KMS-11 (cell line): ENCODE measurements at regions not wholly inside any gene's neighbourhood (a gene's known extent, or its start where the extent isn't known, plus 50 kb on each side); places are given as distances from the start of the nearest gene placed in this dataset.

Experiments used
- H2AFZ ChIP-seq: fragments of 200-600 bp; sonication (generic); 2 replicates; pipeline ENCODE4 v1.6.1; 2016; ENCODE audit warnings: antibody characterized with exemption, mixed run types, low read depth
- H3K27ac ChIP-seq: fragments of 200-600 bp; sonication (generic); 2 replicates; pipeline ENCODE4 v1.6.1; 2016; ENCODE audit warnings: mild to moderate bottlenecking, mixed run types
- H3K27me3 ChIP-seq: fragments of 200-600 bp; sonication (generic); 2 replicates; pipeline ENCODE4 v1.6.1; 2017; ENCODE audit warnings: mild to moderate bottlenecking, low read depth, mixed run types, moderate library complexity; ENCODE audit not compliant: insufficient read depth
- H3K36me3 ChIP-seq: fragments of 200-600 bp; sonication (generic); 2 replicates; pipeline ENCODE4 v1.6.1; 2017; ENCODE audit warnings: mild to moderate bottlenecking, mixed run types; ENCODE audit not compliant: insufficient read depth
- H3K4me1 ChIP-seq: fragments of 200-600 bp; sonication (generic); 2 replicates; pipeline ENCODE4 v1.6.1; 2016; ENCODE audit warnings: mild to moderate bottlenecking, low read depth, mixed run types; ENCODE audit not compliant: poor library complexity, severe bottlenecking
- H3K4me2 ChIP-seq: fragments of 200-600 bp; sonication (generic); 2 replicates; pipeline ENCODE4 v1.7.0; 2016; ENCODE audit warnings: mild to moderate bottlenecking, mixed run types
- H3K4me3 ChIP-seq: fragments of 200-600 bp; sonication (generic); IDR thresholded peaks from 2 replicates; pipeline ENCODE4 v1.6.1; 2017; ENCODE audit warnings: low read depth, low read length, mixed read lengths; ENCODE audit not compliant: insufficient read depth
- H3K79me2 ChIP-seq: fragments of 200-600 bp; sonication (generic); 2 replicates; pipeline ENCODE4 v1.6.1; 2016; ENCODE audit warnings: low read depth, mixed run types; ENCODE audit not compliant: insufficient read depth
- H3K9ac ChIP-seq: fragments of 200-600 bp; sonication (generic); 2 replicates; pipeline ENCODE4 v1.6.1; 2016; ENCODE audit warnings: mild to moderate bottlenecking, mixed run types
- H4K20me1 ChIP-seq: fragments of 200-600 bp; sonication (generic); 2 replicates; pipeline ENCODE4 v1.6.1; 2016; ENCODE audit warnings: mild to moderate bottlenecking, mixed run types; ENCODE audit not compliant: insufficient read depth
- CTCF ChIP-seq: fragments of 200-600 bp; sonication (generic); conservative IDR thresholded peaks from 2 replicates; pipeline ENCODE4 v1.6.1; 2017; ENCODE audit warnings: low read depth, mild to moderate bottlenecking, antibody characterized with exemption, low read length, moderate library complexity, mixed read lengths

DNA sequence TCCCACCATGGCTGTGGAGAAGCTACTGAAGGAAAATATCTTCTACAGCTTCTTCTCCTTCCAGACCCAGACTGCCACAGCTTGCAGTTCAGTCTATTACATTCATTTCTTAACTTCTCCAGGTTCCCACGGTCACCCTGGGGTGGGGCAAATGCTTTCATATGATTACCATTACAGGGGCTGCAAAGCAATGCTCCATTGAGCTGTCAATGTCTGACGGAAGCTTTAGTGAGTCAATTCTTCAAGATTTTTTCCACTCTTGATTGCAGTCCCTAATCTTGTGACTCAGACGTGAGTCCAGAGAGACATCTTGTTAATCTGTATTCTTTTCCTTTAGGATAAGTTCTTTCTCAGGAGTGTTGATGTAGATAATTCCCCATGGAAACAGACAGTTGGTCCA is 233.4 kb upstream of the DDI1 start:
- H3K9ac ChIP-seq: no peak overlapping the region
- no peaks in the 10 kb centered on the region for H3K27me3 ChIP-seq
- no peak overlapping the region for H3K4me3 ChIP-seq
- TF ChIP-seq CTCF: no peak
- H4K20me1 ChIP-seq: no peaks in the 10 kb centered on the region
- no peak overlapping the region for H2AFZ ChIP-seq
- no peak overlapping the region for H3K4me2 ChIP-seq
- H3K4me1 ChIP-seq: no peaks in the 10 kb centered on the region
- H3K27ac ChIP-seq: no peak overlapping the region
- no peaks in the 10 kb centered on the region for H3K79me2 ChIP-seq
- H3K36me3 ChIP-seq: no peaks in the 10 kb centered on the region

DNA sequence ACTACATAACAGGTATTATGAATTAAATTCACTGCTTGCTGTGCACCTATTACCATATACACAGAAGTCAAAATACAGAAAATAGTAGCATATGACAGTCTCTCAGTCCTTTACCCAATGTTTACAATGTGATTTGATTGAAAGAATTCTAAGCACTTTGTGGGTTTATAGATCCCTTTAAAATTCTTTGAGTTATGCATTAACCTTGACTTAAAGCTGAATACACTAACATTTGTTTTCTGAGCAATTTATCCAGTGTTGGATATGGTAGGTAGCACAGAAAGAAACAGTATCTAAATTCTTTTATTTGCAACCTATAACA is 230.8 kb upstream of the DDI1 start:
- H3K4me2 ChIP-seq: no peak overlapping the region
- no peaks in the 10 kb centered on the region for H3K79me2 ChIP-seq
- H3K36me3 ChIP-seq: no peaks in the 10 kb centered on the region
- no peaks in the 10 kb centered on the region for H3K27me3 ChIP-seq
- no peak for TF ChIP-seq CTCF
- H3K9ac ChIP-seq: no peak overlapping the region
- no peak overlapping the region for H3K27ac ChIP-seq
- H4K20me1 ChIP-seq: no peaks in the 10 kb centered on the region
- H3K4me1 ChIP-seq: no peaks in the 10 kb centered on the region
- H2AFZ ChIP-seq: no peak overlapping the region
- H3K4me3 ChIP-seq: no peak overlapping the region

DNA sequence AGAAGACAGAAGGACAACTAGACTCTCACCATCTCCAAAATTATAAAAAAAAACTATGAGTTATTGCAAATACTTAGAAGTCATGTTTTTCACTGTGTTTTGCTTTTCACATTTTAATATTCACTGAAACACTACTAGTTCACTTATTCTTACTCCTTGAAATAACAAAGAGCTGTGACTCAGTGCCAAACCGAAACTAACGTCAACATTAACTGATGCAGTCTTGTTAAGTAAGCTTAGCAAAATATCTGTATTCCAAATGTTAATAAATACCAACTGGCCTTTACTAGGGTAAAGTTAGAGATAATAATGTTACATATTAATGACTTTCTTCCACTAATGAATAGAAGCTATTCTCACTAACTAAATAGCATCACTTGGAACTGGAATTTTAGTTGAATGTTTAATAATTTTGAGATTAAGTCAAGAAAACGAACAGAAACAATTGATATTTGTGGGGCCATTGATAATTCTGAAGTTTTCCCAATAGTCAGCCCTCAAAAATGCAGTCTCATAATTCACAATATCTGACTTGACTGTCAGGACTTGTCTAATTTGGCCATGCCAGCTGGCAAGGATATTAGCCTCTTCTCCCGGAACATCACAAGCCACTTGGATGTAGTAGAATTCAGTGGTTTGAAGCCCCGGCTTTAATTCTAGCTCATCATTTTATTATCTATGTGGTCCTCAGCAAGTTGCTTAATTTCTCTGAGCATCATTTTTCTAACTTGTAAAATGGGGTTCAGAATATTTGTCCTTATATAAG is 230.1 kb upstream of the DDI1 start:
- no peak overlapping the region for H2AFZ ChIP-seq
- no peak overlapping the region for H3K9ac ChIP-seq
- H3K27ac ChIP-seq: no peak overlapping the region
- H3K36me3 ChIP-seq: no peaks in the 10 kb centered on the region
- no peak overlapping the region for H3K4me2 ChIP-seq
- H4K20me1 ChIP-seq: no peaks in the 10 kb centered on the region
- H3K4me3 ChIP-seq: no peak overlapping the region
- no peak for TF ChIP-seq CTCF
- H3K27me3 ChIP-seq: no peaks in the 10 kb centered on the region
- H3K79me2 ChIP-seq: no peaks in the 10 kb centered on the region
- no peaks in the 10 kb centered on the region for H3K4me1 ChIP-seq

DNA sequence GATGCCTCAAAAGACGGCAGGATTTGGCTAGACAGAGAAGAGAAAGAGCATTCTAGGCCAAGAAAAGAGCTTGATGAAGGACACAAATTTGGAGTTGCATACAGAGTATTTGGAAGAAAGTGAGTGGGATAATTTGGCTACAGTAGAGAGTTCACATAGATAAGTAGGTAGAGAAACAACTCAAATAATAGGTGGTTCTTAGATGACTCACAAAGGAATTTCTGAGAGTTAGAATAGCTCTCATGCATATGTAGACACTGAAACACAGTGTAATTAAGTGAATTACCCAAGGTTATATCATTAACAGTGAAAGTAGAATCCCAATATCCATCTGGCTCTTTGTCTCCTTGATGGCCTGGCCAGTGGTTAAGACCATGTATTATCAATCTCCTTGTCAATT is 228.6 kb upstream of the DDI1 start:
- no peaks in the 10 kb centered on the region for H3K79me2 ChIP-seq
- H3K4me1 ChIP-seq: no peaks in the 10 kb centered on the region
- TF ChIP-seq CTCF: no peak
- no peaks in the 10 kb centered on the region for H4K20me1 ChIP-seq
- no peak overlapping the region for H3K4me2 ChIP-seq
- no peak overlapping the region for H3K4me3 ChIP-seq
- no peaks in the 10 kb centered on the region for H3K36me3 ChIP-seq
- H3K27me3 ChIP-seq: no peaks in the 10 kb centered on the region
- H2AFZ ChIP-seq: no peak overlapping the region
- H3K27ac ChIP-seq: no peak overlapping the region
- H3K9ac ChIP-seq: no peak overlapping the region
